Ecto neural progenitor cell (in vitro differentiated cells): ENCODE measurements at regions not wholly inside any gene's neighbourhood (a gene's known extent, or its start where the extent isn't known, plus 50 kb on each side); places are given as distances from the start of the nearest gene placed in this dataset.

Experiments
- DNase-seq: peaks from one replicate; pipeline ENCODE4 v3.0.0-alpha.2; 2018; ENCODE audit warnings: low spot score

DNA sequence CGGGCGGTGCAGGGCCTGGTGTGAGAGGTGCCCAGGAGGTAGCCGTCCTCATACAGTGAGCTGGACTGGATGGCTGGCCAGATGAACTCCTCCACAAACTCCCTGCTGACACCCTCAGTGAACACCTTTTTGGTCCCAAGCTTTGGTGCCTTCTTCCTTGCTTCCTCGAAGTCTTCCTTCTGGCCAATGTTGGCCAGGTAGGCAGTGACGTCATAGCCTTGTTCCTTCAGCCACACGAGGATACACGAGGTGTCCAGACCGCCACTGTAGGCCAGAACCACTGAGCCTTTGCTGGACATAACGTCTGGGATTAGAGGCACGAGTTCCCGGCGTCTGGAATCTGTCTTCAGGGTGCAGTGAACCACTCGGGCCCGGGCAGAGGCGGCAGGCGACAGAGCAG, 206.8 kb upstream of the SP4 start:
- DNase-seq, result no peak

DNA sequence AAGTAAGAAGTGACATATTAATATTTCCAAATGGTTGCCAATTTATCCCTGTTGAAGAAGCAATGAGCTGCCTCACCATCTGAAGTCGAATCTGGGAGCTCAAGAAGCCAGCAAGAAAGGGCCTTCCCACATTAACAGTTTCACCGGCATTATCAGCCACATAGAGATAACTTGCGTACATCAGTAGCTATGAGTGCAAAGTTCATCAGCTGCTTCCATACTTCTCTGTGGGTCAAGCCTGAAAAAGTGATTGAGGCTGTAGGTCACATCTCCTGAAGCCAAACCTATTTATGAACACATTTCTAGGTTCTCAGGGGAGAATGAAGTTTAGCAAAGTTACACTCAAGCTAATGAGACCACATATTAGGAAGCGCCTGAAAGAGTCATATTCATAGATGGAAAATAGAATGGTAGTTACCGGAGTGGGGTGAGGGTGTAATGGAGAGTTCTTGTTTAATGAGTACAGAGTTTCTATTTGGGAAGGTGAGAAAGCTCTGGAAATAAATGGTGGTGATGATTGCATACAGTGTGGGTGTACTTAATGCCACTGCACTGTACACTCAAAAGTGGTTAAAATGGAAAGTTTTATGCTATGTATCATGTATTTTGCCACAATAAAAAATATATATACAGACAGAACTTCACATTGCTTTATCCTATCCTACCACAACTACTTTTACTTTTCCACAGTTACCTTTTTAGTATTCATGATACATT, 189.3 kb upstream of the SP4 start:
- no peak for DNase-seq

DNA sequence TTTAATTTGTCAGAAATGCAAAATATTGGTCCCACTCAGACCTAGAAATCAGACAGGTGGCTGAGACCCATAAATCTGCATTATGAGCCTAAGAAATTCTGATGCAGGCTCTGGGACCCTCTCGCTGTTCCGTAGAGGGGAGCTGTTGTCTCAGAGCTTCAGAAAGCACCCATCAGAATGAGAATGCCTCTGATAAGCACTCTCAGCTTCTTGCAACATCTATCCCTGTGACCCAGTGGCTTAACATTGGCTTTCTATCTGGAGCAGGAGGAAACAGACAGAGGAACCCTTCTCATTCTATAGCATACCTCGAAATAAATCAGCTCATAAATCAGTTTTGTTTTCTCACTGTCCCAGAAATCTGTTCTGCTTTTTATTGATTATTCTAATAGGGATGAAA, 184.6 kb upstream of the SP4 start:
- DNase-seq, result no peak

DNA sequence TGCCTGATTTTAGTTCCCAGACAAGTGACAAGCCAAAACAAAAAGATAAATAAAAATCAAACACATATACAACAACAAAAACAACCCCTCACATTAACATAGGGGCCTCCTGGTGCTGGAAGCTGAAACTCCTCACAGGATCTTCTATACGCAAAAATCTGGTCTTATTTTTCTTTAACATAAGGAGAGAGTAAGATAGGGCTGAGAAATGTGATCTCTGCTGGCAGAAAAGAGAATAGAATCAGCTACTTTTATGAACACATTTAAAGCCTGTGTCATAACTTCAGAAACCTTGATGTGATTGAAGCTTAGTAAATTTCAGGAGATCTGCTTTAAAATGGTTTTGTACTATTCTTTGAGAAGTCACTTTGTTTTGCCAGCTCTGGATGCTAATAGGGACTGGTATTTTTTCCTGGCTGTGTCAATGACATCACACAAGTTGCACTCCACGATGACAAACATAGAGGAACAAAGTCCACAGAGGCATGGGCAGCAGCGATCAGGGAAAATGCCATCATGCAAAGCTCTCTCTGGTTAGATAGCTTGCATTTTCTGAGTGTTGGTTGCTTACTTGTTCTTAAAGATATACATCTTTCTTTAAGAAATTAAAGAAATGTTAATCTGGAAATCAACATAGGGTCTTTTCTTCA, 176.6 kb upstream of the SP4 start:
- DNase-seq, result no peak

DNA sequence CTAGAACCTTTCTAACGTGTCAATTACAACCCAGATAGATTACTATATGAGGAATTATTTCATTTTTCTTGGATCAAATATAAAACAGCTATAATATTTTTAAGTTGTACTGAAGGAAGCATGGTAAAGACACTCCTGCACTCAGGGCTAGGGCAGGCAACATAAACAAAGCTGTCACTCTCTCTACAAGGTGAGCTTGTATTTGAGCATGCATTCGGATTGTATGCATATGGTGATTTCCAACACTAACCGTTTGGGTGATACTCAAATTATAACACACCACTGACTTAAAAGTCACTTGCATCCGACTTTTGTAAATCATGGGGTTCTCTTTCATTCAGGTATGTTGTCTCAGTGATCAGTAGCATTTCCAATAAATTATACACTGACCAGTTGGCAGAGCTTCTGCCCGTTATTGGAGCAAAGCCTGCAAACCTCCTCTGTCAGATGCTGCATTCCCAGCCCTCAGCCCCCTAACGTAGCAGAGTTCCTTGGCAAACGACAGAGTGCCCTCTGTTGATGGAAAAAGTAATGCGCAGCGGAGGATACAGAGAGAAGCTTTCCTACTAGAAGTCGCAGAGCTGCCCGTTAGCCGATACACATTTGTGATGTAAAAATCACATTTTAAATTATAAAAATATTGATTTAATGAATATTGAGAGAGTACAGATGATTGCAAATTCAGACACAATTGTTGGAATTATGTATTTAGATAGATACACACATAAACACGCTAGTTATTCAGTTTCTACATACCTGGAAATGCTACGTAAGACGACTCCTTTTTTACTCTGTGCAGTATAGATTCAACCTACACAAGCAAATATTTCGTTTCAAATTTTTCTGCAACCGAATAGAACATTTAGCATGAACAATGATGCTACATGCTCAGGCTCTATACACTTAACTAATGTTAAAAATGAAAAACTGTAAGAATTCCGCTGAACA, 173.9 kb upstream of the SP4 start:
- peak; percentile 80 for DNase-seq

DNA sequence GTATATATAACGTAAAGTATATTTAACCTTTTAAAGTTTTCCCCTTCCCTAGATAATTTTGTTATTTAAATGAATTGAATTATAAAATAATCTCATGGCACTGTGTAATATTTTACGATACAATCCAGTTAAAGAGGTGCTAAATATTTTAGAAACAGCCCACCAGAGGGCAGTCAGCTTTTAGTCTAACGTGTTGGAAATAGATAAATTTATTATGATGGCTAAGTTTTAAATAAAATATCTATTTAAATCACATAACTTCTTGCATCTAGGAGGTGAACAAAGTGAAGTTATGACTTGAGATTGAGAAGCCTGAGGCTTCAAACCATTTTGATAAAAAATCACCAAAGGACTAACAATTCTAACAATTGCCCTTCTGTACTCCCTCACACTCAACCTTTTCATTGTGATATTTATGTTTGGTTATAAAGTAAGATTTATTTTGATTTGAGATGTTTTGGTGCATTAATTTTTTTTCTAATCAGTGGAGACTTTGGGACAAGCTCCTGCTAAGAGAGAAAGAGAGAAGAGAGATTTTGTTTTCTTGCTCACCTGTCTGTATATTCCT, 171.5 kb upstream of the SP4 start:
- no peak for DNase-seq

DNA sequence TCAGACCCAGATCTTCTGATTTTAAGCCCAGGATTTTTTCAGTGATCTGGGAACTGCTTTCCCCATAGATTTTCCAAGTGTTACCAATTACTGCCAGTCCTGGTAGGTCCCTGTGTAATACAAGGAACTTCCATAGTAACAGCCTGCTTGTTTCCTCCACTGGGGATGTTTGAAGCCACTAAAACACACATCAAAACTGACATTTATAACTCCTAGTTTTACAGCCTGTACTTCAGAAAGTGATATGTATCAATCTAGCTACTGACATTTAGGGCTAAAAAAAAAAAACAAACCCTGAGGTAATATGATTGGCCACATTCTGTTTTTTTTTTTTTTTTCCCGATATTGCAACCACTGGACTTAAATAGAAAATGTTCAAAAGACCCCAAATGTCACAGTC, 166.9 kb upstream of the SP4 start:
- DNase-seq, result no peak

DNA sequence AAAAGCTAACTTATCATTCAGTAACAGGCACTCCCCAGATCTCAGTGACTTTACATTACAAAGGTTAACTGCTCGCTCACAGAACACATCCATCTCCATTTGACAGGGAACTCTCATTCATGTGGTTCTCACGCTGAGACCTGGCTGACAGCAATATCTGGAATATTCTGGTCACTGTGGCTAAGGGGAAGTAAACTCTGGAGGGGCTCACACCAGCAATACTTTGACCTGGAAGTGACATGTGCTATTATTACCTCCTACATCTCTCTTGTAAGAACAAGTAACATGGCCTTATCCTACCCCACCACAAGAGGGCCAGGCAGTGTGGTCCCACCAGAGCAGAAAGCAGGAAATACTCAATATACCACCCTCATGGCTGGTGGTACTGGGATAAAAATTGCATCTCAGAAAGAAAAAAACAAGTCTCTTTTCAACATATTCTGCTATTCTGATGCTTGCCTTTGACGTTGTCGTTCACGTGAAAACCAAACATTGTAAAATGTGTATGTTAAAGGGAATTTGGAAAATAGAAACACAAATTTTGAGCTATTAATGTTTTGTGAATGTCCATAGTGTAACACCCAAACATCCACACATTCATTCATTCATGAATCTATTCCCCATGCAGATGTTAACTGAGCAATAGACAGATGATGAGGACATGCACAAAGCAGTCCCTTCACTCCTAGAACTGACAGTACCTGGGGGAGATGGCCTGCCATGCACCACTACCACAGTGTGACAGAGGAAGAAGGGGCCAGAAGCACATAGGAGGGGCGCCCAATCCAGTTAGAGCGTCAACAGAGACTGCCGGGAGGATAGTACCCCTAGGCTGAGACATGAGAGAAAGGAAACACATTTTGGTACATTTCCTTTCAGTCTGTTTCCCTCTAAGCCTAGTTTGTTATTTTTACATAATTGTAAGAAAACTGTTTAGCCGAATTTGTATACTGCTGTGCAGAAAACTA, 166.0 kb upstream of the SP4 start:
- DNase-seq, result peak; percentile 56

DNA sequence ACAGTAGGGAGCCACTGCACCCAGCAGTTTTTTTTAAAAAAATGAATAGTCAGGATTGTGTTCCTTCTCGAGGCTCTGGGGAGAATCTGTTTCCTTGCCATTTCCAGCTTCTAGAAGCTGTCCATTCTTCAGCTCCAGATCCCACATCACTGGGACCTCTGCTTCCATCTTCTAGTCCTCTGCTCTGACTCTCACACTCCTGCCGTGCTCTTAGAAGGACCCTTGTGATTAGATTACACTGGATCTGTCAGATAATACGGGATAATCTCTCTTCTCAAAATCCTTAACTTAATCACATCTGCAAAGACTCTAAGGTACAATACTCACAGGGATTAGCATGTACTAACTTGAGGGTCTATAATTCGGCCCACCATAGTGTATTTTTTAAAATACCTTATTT, 158.9 kb upstream of the SP4 start:
- no peak for DNase-seq

DNA sequence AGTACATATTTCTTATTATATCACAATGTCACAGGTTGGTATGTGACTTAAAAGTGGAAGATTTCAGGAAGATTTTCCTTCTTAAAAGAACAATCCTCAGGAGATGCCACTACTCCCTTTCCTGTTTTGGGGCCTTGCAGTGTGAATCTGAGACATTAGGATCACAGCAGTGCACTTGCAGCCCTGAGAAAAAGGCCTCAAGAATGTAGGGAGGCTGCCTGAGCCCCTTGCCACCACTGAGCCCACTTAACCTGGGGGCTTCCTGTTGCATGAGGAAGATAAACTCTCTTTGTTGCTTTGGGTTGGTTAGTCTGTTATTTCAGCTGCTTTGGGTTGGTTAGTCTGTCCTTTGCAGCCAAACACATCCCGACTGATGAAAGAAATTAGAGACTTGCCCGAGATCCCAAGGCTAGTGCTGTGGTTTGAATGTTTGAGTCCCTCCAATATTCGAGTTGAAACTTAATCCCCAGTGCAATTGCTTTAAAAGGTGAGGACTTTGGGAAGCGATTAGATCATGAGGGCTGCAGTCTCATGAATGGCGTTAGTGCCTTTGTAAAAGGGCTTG, 151.3 kb upstream of the SP4 start:
- no peak for DNase-seq

DNA sequence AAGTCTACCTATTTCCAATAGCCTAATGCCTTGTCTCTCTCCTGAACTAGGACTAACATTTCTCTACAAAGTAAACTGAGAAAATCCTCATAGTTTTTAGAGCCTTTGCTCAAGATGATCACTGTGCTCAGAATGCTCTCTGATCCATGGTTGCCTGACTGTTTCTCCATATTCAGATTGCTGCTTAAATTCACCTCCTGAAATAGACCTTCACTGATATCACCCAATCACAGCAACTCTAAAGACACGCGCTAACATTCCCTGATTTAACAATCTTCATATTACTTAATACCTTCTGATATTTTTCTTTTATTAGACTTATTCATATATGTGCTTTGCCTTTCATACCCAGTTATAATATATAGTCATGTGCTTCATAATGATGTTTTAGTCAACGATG, 148.9 kb upstream of the SP4 start:
- no peak for DNase-seq

DNA sequence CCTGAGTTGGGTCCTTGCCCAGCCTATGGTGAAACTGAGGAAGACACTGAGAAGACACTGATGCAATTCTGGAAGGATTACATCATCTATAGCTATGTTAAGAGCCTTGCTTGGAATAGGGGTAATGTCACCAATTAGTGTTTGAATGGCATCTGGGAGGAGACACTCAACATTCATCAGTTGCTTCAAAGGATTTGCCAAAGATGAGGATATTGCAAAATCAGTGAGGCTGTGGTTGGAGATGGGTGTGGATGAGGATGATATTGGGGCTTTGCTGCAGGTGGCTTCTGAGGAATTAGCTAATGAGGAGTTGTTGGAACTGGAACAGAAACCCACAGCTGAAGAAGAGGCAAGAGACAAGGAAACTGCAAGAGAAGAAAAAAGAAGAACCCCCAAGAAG, 146.7 kb upstream of the SP4 start:
- no peak for DNase-seq

DNA sequence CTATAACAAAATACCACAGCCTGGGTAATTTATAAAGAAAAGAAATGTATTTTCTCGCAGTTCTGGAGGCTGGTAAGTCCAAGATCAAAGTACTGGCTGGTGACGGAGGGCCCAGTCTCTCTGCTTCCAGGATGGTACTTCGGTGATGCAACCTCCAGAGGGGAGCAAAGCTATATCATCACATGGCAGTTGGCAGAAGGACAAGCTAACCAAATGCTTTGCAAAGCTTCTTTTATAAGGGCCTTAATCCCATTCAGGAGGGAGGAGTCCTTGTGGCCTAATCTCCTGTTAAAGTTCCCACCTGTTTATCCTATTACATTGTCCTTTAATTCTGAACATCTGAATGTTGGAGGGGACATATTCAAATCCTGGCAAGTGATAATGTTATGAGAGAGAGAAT, 134.1 kb upstream of the SP4 start:
- DNase-seq, result no peak

DNA sequence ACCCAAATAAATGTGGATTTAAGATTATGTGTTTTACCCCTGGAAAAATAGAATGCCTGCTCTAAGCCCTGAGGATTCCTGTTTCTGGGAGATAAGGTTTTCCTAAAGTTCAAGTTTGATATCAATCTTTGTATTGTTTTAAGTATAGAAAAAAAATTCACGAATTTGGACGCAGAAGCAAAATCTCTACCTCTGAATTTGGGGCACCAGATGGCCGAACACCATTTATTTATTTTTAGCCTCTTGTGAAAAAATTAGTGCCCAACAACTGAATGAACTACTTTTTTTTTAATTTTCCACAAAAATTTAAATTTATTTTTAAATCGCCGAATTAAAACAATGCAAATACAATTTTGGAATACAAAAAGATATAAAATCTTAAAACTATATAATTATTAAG, 128.1 kb upstream of the SP4 start:
- no peak for DNase-seq

DNA sequence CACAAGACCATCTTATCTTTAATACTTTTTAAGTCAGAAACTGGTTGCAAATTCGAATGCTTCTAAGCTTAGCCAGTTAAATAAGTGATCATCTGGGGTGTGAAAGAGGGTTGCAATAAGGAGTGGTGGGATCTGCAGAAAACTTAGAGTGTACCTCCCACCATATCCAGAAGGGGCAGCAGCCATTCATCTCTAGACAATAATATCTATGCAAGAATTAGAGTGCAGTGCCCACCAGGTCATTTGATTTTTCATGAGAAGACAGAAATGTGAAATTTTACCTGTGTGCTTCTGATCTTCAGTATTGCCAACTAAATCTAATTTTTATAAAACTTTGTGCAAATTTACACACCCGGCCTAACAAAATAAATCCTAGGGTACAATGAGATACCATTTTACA, 127.2 kb upstream of the SP4 start:
- no peak for DNase-seq

DNA sequence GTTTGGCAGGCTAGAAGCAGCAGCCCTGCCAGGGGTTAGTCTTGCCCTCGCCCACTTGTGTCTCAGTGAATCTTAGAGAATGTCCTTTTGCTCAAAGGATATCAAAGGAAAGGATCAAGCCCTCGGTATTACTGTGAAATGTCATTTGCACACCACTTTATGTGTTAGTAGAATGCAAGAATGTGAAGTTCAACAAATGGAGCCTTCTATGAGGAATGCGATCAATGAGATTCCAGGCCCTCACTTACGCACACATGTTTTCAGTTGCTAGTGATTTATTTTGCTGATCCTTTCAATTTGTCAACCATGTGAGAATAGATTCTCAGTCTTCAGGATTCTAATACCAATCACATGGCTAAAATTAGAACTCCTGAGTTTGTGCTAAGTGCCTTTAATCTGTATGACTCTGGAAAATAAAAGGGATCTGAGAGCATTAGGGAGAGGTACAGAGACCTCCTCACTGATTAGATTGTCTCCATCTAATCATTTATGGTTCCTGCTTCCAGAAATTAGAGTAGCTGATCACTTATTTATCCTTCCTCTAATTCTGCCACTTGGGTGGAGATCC, 123.0 kb upstream of the SP4 start:
- DNase-seq, result no peak

DNA sequence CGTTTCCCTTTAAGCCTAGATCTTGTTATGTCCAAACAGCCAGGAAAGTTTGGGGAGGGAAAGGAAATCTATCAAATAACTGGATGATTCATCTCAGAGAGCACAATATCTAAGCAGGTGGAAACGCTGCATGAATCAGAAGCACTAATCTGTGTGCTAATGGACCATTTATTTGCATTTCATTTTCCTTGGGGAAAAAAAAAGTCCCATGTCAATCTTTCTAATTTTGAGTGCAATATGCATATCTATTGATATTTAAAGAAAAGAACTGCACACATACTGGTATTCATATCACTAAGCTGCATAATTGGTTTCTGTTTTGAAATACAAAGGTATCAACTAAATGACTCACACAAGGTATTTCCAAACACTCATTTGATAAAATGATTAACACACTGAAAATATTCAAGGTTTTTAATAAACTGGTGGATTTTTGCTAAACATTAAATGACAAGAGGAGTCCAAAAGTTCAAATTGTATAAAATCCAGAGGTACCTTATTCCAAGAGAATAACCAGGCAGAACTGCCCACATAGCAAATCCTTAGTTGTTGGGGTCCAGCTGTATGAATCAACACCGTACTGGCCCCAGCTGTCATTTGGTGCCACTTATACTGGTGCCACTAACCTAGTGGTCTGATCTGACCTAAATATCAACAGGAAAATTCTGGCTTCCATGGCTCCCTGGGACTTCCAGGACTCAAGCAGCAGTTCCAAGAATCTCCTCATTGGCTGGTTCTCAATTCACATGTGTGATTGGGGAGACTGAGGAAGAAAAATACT, 122.2 kb upstream of the SP4 start:
- no peak for DNase-seq

DNA sequence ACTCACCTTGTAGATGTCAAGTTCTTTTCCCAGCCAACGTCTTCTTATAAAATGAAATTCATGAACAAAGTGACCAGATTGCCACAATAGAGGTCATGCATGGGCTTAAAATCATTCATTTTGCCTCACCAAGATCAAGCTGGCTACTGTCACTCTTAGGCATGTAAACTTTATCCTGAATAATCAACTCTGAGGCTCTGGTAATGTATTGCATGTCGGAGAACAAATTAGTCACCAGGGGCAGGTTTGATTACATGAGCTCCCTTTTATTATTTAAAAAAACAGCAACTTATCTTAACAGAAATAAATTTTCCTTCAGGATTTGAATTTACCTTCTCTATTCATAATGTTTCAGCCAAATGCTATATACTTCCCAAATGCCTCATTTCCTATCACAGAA, 112.9 kb upstream of the SP4 start:
- no peak for DNase-seq

DNA sequence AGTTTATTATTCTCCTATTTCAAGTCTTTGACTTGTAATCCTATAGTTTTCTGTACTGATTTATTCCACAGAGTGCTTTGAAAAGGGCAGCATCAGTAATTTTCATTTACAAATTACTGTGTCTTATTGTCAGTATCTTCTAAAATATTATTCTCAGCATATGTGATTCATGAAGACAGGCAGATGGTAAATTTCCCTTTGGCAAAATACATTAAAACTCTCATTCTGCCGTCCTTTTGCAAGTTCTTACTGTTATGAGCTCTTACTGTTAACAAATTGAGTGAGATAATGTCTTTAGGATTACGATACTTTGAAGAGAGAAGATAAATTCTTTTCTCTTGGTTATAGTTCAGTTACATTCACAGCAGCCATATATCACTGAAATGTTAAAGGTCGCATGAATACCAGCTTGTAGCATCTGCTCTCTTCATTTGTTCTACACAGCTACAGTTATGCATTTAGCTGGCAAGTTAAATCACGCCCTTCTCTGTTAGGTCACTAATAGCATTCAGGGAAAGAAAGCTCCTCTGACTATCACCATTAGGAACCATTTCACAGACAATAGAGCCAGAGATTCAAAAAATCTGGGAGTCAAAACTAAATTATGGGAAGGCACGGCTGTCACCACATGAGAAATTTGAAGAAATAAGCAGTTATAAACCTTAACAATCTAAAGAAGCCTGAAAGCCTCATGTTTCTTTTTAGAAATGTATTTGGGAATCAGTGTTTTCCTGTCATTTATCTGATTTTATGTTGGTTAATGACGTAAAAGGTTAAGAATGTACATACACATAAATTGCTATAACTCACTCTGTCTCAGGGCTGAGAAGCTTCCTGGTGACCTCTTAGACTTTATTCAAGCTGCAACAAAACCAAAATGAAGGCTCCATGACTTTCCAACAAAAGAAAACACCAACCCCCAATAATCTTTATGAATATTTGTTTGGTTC, 109.6 kb upstream of the SP4 start:
- DNase-seq, result no peak
